ENCODE measurements at regions not wholly inside any gene's neighbourhood (a gene's known extent, or its start where the extent isn't known, plus 50 kb on each side); places are given as distances from the start of the nearest gene placed in this dataset.

DNA sequence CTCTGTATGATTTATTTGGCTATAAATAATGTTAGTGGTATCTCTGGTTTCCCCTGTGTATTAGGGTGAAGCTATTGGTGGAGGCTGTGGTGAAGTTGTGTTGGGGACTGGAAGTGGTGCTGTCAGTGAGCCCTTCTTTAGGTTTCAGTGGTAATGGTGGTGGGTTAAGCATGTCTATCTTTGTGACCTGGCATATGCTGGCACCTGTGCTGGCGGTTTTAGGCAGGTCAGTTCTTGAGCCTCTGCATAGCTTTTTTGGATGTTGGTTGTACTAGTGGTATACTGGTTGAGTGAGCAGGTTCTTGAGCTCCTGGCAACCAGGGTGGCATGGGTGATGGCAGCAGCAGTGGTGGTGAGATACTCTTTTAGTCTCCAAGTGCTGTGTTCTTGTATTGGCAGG, 161.9 kb upstream of the CAND1 start:
- TF ChIP-seq ZNF850 (CRISPR knock-in tag; conservative IDR thresholded peaks at IDR 0.05) (no peak), KLF15 (CRISPR knock-in tag; IDR thresholded peaks at IDR 0.05; ENCODE audit: borderline replicate concordance) (no peak), SIN3A (IDR thresholded peaks at IDR 0.05; ENCODE audit: borderline replicate concordance, low read depth, low read length) (no peak), SP1 (IDR thresholded peaks at IDR 0.05) (no peak), SP1 (CRISPR knock-in tag; IDR thresholded peaks at IDR 0.05) (no peak), DR1 (CRISPR knock-in tag; IDR thresholded peaks at IDR 0.05) (no peak), ZNF260 (CRISPR knock-in tag; IDR thresholded peaks at IDR 0.05; ENCODE audit: borderline replicate concordance, low read depth) (no peak)
- TF ChIP-seq, protein P1, sequence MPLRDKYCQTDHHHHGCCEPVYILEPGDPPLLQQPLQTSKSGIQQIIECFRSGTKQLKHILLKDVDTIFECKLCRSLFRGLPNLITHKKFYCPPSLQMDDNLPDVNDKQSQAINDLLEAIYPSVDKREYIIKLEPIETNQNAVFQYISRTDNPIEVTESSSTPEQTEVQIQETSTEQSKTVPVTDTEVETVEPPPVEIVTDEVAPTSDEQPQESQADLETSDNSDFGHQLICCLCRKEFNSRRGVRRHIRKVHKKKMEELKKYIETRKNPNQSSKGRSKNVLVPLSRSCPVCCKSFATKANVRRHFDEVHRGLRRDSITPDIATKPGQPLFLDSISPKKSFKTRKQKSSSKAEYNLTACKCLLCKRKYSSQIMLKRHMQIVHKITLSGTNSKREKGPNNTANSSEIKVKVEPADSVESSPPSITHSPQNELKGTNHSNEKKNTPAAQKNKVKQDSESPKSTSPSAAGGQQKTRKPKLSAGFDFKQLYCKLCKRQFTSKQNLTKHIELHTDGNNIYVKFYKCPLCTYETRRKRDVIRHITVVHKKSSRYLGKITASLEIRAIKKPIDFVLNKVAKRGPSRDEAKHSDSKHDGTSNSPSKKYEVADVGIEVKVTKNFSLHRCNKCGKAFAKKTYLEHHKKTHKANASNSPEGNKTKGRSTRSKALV (CRISPR knock-in tag; IDR thresholded peaks at IDR 0.05) = no peak
- TF ChIP-seq, protein P2, sequence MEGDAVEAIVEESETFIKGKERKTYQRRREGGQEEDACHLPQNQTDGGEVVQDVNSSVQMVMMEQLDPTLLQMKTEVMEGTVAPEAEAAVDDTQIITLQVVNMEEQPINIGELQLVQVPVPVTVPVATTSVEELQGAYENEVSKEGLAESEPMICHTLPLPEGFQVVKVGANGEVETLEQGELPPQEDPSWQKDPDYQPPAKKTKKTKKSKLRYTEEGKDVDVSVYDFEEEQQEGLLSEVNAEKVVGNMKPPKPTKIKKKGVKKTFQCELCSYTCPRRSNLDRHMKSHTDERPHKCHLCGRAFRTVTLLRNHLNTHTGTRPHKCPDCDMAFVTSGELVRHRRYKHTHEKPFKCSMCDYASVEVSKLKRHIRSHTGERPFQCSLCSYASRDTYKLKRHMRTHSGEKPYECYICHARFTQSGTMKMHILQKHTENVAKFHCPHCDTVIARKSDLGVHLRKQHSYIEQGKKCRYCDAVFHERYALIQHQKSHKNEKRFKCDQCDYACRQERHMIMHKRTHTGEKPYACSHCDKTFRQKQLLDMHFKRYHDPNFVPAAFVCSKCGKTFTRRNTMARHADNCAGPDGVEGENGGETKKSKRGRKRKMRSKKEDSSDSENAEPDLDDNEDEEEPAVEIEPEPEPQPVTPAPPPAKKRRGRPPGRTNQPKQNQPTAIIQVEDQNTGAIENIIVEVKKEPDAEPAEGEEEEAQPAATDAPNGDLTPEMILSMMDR (CRISPR knock-in tag; IDR thresholded peaks at IDR 0.05) = no peak
- TF ChIP-seq, protein P3, sequence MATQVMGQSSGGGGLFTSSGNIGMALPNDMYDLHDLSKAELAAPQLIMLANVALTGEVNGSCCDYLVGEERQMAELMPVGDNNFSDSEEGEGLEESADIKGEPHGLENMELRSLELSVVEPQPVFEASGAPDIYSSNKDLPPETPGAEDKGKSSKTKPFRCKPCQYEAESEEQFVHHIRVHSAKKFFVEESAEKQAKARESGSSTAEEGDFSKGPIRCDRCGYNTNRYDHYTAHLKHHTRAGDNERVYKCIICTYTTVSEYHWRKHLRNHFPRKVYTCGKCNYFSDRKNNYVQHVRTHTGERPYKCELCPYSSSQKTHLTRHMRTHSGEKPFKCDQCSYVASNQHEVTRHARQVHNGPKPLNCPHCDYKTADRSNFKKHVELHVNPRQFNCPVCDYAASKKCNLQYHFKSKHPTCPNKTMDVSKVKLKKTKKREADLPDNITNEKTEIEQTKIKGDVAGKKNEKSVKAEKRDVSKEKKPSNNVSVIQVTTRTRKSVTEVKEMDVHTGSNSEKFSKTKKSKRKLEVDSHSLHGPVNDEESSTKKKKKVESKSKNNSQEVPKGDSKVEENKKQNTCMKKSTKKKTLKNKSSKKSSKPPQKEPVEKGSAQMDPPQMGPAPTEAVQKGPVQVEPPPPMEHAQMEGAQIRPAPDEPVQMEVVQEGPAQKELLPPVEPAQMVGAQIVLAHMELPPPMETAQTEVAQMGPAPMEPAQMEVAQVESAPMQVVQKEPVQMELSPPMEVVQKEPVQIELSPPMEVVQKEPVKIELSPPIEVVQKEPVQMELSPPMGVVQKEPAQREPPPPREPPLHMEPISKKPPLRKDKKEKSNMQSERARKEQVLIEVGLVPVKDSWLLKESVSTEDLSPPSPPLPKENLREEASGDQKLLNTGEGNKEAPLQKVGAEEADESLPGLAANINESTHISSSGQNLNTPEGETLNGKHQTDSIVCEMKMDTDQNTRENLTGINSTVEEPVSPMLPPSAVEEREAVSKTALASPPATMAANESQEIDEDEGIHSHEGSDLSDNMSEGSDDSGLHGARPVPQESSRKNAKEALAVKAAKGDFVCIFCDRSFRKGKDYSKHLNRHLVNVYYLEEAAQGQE (IDR thresholded peaks at IDR 0.05; ENCODE audit: borderline replicate concordance in 1 of 2, low read depth in 1 of 2, low read length in 2 of 2) = no peak

Data from HepG2 (cell line).